Jurkat, Clone E6-1 (cell line): ENCODE measurements at regions not wholly inside any gene's neighbourhood (a gene's known extent, or its start where the extent isn't known, plus 50 kb on each side); places are given as distances from the start of the nearest gene placed in this dataset.

ENCODE experiments used
- DNase-seq: peaks from one replicate; pipeline ENCODE4 v3.0.0-alpha.2; 2011; ENCODE audit warnings: low read depth, low spot score
- H3K4me3 ChIP-seq: 2 replicates; pipeline ENCODE4 v1.5.1; 2011; ENCODE audit warnings: mild to moderate bottlenecking, low read length, control low read depth, moderate library complexity

GRCh38 chr13:75137911-75138571, 343.9 kb downstream of the TBC1D4 start:
- no peak for DNase-seq
- no peak overlapping the region for H3K4me3 ChIP-seq

- no peak for DNase-seq
- no peak overlapping the region for H3K4me3 ChIP-seq
Measured at GRCh38 chr13:75136151-75136550, 345.8 kb downstream of the TBC1D4 start.

- no peak overlapping the region for H3K4me3 ChIP-seq
- DNase-seq, result no peak
Measured at GRCh38 chr13:75135325-75135825, 346.6 kb downstream of the TBC1D4 start.

DNA sequence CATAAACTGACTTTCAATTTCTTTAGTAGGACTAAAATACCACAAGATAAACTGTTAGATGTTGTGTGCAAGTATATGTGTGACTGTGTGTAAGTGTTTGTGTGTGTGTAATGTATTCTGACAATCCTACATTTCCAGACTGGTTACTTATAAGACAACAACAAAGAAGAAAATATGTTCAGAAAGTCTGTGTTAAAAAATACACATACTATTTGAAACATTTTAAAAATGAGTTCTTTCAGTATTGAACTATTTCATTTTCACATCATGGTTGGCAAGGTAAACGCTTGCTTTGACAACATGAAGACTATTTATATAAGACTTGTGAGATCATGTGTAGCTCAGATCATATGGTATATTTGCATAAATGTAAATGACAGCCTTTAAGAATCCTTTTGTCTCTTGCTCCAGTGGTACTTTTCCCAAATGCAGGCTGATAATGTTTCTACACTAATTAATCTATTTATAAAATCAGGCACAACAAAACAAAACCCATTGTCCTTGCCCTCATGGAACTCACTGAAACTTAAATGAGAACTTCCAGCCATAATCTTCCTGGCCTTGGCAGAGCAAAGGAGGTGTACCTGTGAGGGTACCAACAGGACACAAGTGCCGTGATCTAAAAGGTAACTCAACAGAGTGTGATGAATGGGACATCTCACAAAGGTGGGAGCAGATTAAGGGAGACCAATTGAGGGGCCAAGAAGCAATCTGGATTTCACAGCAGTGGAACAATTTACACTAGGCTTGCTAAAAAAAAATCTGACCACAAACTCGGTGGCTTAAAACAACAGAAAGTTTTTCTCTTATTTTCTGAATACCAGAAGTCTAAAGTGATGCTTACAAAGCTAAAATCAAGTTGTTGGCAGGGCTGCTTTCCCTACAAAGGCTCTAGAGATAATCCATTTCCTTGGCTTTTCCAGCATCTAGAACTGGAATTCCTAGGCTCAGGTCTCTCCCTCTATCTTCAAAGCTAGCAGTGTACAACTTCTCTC, 349.0 kb downstream of the TBC1D4 start:
- H3K4me3 ChIP-seq, result no peak overlapping the region
- no peak for DNase-seq

DNA sequence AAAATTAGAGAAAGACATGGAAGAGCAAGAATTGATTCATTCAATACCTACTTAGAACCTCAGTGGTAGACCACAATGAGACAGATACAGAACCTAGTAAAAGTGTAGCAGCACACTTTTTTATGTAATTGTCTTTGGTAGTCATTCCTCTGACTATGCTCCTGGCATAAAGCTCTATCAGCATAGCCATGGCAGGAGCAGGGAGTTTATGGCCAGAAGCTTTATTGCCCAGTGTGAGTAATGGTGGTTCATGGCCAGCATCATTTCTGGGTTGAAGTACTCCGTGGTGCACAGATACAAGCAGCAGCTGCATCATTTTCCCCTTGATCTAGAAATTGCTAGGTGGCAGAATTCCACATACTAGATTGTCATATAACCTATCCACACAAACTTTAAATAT, 352.6 kb downstream of the TBC1D4 start:
- no peak for DNase-seq

DNA sequence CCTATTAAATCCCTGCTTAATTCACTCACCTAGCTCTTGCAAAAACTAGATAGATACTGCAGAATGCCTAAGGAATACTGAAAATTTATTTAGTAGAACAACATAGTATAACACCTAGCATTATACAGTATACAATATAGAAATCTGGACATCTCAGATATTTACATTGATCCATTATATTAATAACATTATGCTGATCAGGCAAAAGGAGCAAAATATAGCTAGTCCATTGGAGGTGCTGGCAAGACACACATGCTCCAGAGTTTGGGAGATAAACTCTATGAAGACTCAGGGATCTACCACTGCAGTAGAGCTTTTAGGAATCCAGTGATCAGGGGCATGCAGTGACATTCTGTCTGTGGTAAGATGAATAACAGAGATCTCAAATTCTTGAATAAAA, 357.6 kb downstream of the TBC1D4 start:
- no peak for DNase-seq
- no peak overlapping the region for H3K4me3 ChIP-seq

More for the DNA sequence above, 352.6 kb downstream of the TBC1D4 start:
- no peak overlapping the region for H3K4me3 ChIP-seq

DNA sequence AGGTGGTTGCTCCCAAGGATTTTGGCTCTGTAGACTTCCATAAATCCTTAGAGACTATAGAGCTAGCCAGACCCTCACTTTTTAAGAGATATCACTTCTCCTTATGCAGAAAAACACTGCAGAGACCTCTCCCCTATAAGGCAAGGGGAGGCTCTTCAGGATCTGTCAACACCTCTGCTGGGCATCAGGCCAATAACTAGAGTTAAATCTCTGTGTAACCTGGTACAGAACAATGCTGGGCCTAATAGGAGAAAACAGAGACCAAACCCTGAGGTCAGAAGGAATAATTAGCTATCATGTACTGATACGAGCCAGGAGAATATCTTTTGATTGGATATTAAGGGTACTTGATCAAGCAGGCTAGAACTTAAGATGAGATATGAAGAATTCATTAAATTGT, 358.5 kb downstream of the TBC1D4 start:
- DNase-seq, result no peak

DNA sequence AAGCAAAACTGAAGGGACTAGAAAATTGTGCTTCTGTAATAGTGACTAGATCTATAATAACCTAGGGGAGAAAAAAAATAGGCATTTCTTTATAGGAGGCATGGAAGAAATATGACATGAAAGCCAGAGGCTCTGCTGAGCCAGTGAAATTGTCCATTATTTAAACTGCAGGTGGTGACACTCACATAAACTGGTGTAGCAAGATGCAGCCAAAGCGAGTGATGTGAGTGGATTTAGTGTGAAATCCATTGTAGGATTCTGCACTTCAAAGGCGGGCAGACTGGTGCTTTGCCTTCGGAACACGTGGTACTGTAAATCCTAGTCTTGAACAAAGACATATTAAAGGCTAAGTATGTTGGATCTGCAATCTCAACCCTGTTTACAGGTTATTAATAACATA, 361.9 kb downstream of the TBC1D4 start:
- H3K4me3 ChIP-seq, result no peak overlapping the region
- no peak for DNase-seq

More for the DNA sequence above, 358.5 kb downstream of the TBC1D4 start:
- no peak overlapping the region for H3K4me3 ChIP-seq

- no peak for DNase-seq
- H3K4me3 ChIP-seq, result no peak overlapping the region
Measured at GRCh38 chr13:75115171-75115570, 366.8 kb downstream of the TBC1D4 start.

DNA sequence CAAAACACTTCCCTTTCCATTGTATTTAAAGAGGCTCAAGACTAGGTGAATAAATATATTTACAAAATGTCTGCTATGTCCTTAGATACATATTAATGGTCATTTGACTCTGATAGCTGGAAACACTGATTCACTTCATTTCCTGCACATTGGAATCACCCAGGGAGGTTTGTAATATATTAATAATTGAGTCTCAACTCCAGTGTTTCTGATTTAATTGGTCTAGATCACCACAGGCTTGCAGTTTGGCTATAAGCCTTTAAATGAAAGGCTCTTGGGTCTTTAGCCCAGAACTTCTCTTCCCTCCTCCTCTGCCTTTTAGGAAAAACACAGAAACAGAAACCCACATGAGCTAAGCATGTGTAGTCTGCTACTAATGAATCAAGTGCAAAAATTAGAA, 378.0 kb downstream of the TBC1D4 start:
- no peak for DNase-seq
- no peak overlapping the region for H3K4me3 ChIP-seq

DNA sequence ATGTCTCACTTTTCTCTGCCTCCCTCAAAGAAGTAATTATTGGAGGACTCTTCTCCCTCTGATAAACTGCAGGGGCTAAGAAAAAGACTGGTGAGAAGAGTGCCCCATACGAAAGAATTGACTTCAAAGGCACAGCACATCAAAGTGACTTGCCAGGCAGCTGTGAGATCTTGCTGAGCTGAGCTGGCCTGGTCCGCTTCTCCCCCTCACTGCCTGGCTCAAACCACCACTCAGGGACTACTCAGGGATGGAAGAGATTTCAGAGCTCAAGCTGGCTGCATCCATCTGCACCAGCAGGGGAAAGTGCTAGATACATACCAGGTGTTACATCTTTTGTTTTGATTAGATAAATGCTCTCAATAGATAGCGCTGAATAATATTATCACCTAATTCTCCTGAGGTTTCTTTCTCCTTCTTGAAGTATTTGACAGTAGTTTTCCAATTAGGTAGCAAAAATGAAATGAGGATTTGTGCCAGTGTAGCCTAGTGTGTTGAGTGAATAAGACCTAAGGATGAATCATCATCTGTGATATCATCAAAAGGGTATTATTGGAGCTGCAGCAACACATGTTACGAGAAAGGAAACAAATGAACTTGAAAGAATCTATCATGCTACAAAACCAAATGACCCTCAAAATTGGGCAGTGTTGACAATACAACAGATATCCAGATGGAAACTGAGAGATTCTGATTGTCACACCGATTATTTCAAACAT, 379.8 kb downstream of the TBC1D4 start:
- H3K4me3 ChIP-seq, result no peak overlapping the region
- DNase-seq, result no peak

GRCh38 chr13:75101348-75101747, 380.6 kb downstream of the TBC1D4 start:
- DNase-seq, result no peak
- H3K4me3 ChIP-seq, result no peak overlapping the region

GRCh38 chr13:75092143-75092542, 389.8 kb downstream of the TBC1D4 start:
- no peak overlapping the region for H3K4me3 ChIP-seq
- no peak for DNase-seq

DNA sequence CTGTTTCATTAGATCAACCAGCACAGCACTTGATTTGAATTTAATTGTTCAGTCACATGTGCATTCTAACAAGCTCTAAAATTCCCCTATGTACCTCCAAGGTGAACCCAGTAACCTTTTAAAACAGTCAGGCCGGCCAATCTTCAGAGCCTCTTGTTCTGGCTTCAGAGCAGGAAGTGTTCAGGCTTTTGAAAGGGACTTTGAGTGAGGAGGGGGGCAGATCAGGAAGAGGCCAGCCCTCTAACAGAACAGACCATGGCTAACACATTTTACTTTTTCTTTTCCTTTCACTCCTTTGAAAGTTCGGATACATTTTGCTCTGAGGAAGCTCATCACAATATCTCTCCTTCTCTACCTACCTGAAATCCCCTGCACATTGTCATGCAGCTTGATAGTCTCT, 390.3 kb downstream of the TBC1D4 start:
- no peak overlapping the region for H3K4me3 ChIP-seq
- no peak for DNase-seq

GRCh38 chr13:75090872-75091615, 390.9 kb downstream of the TBC1D4 start:
- H3K4me3 ChIP-seq, result no peak overlapping the region
- DNase-seq, result no peak

DNA sequence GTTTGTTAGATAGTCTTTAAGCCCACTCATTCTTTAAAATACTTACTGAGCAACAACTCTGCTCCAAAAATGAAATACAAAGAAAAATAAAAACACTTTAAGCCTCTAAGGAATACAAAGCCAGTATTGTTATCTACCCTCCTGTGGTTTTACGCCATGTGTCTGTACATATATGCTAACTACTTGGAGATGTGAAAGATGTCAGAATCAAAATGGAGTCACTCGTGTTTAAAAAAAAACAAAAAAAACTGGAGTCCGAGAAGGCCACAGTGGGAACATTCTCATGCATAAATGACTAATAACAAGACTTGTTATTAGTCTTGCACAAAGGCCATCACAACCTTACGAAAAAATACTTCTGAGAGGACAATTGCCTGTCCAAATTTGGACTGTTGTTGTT, 393.1 kb downstream of the TBC1D4 start:
- H3K4me3 ChIP-seq, result no peak overlapping the region

GRCh38 chr13:75079226-75079625, 402.7 kb downstream of the TBC1D4 start:
- H3K4me3 ChIP-seq, result no peak overlapping the region
- no peak for DNase-seq

More for the DNA sequence above, 393.1 kb downstream of the TBC1D4 start:
- no peak for DNase-seq

GRCh38 chr13:75076476-75076875, 405.5 kb downstream of the TBC1D4 start:
- H3K4me3 ChIP-seq, result no peak overlapping the region
- no peak for DNase-seq

- DNase-seq, result no peak
- no peak overlapping the region for H3K4me3 ChIP-seq
Measured at GRCh38 chr13:75073786-75074185, 408.2 kb downstream of the TBC1D4 start.
